ENCODE measurements at regions not wholly inside any gene's neighbourhood (a gene's known extent, or its start where the extent isn't known, plus 50 kb on each side); places are given as distances from the start of the nearest gene placed in this dataset.

DNA sequence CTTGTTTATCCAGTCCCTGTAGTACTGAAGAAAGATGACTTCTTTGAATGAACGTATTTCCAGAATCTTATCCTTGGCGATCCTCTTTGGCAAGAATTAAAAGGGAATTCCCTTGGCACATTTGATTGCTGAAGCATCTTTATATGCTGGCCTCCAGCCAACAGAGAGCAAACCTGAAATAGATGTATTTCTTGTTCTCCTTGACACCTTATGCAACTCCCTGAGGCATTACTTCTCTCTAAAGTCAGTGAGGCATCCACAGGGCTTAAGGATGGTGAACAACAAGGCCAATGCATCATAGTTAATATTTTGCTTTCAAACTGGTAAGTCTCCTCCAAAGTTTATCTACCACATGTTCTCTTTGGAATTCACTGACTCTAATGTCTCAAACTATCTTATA is 450.9 kb upstream of the THRB start:
- no peak for DNase-seq

DNA sequence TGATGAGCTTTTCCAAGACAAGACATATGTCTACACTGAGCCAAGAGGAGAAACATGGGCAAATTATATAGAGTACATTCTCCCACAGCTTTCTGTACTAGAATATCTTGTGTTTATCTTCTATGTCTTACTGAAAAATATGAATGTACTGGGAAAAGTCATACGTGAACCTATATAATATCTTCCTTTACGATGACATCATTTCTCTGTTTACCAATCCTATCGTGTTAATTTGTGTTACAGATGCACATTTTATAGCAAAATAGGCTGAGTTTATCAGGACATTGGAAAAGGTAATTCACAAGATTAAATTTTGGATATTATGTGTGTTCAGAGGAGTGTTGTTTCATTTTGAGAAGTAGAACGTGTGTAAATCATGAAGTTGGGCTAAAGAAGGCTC is 452.5 kb upstream of the THRB start:
- no peak for DNase-seq

DNA sequence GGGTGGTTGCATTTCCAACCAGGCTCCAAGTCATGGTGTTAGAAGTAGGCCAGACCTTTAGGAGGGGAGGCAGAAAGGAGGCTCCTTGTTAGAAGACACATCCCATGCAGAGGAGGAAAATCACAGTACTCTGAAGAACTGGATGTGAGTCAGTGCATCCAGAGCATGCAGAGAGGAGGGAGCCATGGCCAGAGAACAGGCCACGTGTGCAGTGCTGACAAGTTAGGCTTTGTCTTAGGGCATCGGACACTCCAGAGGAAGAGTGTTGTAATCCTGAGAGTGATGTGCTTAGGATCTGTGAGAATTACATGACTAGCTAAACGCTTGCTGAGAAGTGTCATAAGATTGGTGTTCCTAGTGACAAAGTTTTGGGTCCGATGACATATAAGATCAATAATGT is 456.5 kb upstream of the THRB start:
- DNase-seq = no peak

DNA sequence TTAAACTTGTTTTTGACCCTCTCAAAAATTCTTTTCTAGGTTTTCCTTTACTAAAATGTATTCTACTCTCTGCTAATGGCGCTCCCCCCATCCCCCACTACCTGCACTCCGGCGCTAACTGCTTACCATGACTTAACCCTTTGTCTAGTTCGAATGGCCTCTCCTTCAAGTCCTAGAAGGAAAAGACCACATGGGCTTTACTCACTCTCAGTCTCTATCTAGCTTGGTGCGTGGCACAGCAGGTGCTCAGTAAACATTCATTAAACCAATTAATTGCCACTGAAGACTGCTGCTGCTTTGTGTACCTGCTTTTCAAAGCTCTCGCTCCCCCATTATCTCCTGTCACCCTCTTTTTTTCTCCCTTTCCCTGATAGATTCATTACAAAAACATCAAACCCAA is 457.7 kb upstream of the THRB start:
- no peak for DNase-seq

DNA sequence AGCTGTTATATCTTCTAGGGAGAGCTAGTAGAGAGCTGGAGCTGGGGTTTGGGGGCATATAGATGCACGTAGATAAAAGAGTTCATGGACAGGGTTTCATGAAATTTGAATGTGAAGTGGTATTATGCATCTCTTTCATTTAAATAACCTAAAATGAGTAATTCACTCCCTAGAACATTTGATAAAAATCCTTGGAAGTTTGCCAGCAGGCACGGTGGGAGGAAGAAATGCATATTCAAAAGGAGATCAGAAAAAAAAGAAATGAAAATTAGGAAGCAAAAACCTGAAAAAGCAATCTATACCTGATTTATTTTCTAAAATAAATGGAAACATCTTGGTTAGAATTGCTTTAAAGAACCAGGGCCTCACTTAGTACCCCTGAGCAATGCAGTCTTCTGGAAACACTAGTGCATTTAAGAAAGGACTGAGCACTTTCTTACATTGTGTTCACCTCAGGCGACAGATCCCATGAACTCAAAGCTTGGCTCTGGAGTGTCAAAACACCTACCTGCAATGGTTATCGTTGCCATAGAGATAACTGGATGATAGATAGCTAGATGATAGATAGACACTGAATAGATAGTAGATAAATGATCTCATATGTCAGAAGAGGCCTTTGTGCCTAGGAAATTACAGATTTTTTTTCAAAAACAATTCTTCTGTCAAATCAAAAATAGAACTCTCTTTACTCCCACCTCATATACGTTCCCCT is 458.6 kb upstream of the THRB start:
- DNase-seq = no peak

DNA sequence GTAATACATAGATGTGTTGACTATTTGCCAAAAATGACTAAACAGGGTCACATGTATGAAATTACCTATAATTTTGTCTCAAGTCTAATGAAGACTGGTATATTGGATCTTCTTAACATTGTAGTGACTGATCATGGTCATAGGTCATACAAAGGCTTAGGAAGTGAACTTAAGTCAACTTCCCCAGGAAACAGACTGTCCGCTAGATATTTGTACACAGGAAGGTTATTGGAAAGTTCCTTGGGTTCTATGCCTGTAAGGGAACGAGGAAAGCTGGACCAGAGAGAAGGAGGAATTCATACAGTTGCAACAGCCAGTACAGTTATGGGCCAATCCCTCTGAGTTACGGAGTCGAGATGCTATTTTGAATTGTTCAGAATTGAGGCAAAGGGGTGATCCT is 462.0 kb upstream of the THRB start:
- no peak for DNase-seq

DNA sequence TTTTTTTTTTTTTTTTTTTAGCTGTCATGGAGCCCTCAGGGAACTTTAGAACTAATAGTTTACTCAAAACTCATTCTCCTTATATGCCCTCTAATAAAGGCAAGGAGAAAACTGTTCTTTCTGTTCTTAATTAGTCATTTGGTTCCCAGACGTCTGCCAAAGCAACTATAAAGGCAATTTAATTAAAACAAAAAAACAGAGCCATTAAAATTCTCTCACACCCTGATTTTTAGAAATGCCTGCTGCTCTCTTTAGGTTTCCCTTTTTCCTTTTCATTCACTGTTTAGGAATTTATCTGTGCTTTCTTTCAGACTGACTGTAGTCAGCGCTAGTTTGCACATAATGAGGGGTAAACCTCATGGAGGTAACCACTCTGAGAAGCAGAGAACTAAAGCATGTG is 463.6 kb upstream of the THRB start:
- DNase-seq = no peak

DNA sequence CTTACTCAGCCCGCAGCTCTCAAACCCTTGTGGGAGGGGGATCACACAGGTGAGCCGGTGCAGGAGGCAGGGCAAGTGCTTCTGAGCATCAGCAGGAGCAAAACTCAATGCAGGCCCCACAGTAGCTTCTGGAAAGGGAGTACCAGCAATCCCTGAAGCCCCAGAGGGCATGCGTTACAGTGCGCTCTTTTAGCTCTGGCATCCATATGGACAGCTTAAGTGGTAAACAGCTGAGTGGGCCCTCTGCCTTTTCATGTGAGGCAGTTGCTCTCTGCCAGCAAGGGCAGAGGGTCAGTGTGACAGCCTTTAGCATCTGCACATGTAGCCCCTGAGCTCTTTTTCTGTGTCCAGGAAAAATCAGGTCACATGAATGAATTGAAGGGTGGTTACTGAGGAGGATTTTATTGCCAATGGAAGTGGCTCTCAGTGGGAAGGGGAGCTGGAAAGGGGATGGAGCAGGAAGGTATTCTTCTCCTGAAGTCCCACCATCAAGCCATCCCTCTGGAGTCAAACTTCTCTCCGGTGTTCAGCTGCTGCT is 464.3 kb upstream of the THRB start:
- no peak for DNase-seq

DNA sequence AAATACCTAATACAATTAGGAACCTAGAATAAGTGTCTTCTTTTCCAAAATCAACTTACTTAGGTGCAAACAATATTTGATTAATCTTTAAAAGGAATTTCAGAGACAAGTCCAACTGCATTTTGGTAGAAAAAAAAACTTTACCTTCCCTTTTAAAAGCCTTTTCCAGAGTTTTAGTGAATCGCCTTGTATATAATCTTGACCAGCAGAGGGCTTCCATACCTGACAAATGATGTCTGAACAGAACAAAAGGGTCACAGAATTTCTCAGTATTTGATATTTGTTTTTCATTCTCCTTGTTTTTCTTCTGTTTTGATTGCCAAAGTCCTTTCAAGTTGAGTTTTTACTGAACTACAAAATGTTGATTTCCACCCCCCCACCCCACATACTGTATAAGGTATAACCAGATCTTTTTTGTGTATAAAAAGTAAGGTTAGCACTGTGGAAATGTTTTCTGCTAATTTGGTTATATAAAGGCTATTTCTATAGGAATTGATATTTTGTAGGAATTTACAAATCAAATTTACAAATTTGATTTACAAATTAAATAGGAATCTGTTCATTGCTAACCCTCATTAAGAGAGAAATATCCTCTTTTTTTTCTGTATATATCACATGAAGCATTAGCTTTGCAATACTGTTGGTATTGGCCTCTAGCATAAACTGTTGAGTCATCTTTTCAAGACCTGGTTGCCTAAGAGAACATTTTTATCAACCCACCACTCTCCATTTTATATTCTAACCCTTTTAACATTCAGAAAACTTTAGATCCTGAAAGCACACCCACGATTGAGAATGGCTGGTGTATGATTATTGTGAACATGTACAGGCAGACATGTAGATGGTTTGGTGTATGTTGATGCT is 464.1 kb upstream of the RARB start:
- no peak for DNase-seq

DNA sequence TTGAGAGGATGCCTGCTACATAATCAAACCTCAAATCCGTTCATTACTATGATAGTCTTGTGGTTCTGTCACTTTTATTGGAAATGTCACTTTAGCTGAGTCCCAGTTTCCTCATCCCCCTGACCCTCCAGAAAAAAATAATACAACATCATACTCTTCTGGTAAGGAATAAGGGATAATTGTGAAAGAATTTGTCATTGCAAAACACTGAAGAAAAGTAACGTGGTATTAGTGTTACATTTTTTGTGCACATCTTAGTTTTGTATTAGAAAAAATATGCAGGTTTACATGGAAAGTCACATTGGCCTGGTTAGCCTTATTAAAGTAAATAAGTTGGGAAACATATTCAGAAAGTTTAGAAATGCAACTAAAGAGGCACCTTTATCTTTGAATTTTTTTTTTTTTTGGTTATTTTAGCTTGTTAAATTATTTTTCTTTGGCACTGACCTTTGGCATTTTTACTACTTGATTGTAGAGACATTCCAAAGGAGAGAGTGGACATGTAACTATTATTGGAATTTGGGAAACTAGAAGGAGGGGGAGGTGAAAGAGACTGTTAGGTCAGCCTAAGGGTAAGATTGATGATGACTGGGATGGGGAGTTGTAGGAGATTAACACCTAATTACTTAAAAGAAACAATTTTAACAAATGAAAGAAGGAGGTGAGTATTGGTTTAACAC is 462.2 kb upstream of the RARB start:
- no peak for DNase-seq

DNA sequence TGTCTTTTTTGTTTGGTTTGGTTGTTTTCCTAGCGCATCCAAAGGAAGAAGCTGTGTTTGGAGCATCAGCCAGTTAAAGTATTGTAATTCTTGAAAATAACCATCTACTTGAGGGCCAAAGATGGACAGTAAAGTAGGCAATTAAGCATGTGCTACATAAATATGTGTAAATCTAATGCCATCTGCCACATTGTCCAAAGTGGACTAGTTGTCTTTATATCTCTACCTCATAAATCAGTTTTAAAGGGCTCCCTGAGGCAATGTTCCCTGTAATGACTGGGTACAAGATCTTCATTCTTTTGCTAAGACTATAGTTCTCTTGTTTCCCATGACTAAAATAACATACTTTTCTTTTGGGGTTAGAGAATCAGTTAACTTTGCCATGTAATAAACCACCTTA is 460.0 kb upstream of the RARB start:
- DNase-seq = no peak

DNA sequence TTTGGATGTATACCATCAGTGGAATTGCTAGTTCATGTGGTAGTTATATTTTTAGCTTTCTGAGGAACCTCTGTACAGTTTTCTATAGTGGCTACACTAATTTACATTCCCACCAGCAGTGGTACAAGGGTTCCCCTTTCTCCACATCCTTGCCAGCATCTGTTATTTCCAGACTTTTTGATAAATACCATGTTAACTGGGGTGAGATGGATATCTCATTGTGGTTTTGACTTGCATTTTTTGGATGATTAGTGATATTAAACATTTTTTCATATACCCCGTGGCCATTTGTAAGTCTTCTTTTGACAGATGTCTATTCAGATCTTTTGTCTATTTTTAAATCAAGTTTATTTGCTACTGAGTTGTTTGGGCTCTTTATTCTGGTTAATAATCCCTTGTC is 455.6 kb upstream of the RARB start:
- DNase-seq = no peak

DNA sequence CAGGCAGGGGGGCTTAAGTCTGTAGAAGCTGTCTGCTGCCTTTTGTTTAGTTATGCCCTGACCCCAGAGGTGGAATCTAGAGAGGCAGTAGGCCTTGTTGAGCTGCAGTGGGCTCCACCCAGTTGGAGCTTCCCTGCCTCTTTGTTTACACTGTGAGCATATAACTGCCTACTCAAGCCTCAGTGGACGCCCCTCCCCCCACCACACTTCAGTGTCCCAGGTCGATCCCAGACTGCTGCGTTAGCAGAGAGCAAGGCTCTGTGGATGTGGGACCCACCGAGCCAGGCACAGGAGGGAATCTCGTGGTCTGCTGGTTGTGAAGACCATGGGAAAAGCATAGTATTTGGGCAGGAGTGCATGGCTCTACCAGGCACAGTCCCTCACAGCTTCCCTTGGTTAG is 446.8 kb upstream of the RARB start:
- no peak for DNase-seq

DNA sequence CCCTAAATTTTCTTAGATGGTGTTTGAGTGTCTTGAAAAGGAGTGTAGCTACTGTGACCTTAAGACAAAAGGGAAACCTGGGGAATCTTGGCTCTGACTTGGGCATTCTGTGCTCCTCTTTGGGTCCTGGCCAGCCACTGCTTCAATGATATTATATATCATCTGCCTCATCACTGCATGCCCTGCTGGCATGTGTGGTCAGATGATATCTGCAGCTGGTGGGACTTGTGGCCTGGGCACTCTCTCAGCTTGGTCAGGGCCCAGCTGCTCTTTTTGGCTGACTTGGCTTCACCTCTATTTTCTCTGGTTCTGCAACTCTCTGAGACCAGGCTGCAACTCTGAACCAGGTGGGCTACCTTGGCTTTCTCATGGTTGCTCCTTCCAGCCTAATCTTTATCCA is 446.1 kb upstream of the RARB start:
- DNase-seq = peak; percentile 45

DNA sequence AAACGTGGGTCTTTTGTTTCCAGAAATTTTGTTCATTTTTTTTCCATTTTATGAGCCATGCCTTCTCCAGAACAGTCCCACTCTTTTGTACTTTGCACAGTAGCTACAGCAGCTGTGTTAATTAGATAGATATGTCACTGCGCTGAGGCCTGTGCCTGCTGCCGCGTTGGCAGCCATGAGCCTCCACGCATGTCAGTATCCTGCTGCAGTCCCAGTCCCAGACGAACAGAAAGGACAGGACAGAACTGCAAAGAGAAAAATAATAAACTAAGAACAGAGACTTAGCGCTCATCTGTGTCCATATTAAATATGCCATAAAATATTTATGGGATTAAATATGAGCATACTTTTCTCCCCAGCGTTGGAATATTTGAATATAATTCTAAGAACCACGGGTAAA is 442.4 kb upstream of the RARB start:
- no peak for DNase-seq

DNA sequence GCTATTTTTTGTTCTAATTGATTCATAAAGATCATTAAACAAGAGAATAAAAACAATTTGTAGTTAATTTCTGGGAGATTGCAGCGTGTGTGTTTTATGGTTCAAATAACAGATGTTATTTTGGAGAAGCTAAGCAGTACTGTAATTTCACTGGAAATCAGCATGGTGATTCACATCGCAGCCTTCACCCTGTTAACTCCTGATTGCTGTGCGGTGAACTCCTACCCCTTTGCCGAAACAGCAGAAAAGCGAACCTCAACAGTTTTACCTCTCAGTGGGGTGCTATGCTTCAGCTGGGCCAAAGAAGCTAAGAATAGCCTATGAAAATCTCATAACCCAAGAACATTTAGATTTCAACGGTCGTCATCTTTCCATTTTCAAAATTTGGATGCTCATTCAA is 441.5 kb upstream of the RARB start:
- DNase-seq = no peak

DNA sequence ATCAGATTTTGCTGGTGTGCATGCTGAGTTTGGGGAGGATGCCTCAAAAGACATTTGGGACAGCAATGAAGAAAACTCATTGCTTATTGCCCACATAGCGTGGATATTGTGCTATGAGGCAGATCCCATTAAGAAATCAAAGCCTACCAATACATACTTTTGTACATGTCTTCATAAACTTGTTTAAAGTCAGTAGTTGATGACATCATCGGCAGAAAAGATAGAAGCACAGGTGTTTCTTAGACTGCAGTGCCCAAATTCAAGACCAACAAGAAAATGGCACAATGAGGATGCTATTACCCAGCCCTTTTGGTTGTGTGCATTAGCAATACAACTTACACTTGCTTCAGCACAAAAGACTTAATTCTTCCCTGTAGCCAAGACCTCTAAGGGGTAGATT is 428.7 kb upstream of the RARB start:
- no peak for DNase-seq

DNA sequence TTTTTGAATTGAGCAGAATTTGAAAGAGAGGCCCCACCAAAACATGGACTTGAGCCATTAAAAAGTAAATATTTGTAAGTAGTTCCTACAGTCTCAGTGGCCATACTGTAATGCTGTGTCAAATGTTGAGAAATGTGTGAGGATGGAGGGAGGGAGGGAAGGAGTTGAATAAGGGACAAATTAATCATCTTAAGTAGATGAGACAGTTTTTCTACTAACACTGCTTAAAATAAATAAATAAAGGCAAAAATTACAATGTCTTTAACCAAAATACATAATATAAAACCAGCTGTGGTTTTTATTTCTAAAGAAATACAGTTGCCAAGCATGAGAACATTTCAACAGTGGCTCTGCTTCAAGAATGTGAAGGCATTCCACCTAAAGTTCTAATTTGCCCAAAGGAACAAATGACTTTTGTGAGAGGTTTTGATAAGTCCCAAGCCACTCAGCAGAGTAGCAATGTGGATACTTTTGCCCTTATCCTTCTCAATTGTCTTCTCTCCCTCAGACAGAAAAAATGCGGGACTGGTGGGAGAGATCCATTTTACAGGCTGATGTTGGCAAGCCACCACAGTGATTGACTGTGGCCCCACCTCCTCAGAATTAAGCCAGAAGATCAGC is 427.0 kb upstream of the RARB start:
- no peak for DNase-seq

DNA sequence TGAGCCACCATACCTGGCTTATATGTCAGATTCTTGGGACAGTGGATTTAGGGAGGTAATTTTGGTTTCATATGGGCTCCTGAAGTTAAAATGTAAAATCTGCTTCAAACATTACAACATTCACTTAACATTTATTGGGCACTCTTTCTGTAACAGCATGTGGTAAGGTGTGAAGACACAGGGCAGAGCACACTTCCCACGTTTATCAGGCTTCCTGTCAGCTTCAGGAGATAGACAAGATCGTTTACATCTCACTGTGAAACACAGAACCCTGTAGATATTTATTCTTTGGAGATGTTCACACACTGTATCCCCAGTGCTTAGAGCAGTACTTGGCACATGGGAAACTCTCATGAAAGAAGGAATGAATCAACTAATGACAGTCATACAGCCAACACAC is 426.0 kb upstream of the RARB start:
- no peak for DNase-seq

DNA sequence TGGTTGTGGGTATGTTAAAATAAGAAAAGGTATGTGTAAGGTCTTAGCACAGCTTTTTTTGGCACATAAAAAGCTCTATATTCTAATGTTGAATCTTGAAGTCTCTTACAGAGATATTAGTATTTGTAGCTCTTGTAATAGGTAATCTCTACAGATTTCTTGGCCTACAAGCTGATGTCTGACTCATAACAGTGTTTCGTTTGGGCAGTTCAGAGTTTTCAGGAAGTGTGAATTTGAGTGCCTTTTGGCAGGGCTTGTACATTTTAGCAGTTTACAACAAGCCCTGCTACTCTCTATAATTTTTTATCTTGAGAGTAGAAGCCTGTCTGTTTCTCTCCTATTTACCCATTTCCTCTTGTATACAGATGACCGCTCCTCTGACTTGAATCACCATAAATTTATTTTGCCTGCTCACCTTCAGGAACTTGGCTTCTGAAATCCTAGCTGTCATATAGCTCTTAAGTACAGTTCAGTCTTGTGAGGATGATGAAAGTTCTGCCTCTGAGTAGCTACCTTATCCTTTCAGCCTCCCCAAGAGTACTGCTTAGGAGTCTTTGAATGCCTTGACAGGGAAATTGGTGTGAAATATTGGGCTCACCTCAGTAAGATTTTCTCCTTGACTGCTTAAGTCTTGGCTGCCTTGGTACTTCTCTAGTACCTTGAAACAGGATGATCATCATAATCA is 419.9 kb upstream of the RARB start:
- peak; percentile 29 for DNase-seq

DNA sequence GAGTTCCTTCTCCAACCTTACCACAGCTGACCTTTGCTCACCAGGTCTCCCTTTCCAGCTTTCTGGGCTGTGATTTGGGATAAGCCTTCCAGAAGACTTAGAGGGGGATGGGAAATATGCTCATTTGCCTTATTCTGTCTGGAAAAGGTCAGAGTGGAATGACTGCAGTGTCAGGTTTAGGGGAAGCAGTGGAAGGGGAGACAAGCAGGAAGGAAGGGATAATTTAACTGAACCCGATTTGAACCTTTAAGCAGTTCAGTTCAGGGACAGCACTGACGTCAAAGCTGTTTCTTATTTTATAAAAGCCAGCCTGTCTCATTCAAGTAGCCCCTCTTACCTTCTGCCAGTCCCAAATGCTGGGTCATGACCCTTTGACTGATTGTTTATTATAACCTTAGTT is 418.4 kb upstream of the RARB start:
- DNase-seq = no peak

DNA sequence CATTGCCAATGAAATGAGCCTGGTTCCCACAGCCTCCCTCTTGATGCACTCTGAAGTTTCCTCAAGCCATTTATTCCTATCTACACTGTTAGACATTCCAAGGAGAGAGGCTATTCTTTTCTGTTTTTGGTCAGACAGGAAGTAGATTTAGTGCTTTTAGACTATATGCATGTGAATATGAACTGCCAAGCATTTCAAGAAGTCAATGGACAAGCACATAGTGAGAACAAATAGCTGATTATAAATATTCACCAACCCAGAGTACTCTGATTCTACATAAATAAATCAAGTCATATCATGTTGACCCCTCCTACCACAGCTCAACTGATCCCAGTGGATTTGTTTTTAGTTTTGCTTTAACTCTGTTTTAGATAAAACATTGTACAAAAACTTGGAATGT is 412.5 kb upstream of the RARB start:
- DNase-seq = no peak

DNA sequence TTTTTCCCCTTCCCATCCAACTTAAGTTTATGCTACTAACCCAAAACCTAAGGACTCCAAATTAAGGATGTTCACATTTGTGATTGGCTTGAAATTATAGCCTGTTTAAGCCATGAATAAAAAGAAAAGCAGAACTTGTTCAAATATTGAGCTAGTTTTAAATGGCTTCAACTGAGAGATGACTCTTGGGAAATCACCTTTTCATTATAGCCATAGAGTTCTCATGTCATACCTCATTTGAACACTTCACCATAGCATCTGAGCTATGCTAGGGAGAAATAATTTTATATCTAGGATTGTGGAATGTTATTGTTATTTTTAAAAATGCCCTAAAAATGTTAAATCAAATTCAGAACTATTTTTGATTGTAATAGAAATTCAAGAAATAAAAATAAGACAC is 409.2 kb upstream of the RARB start:
- no peak for DNase-seq
